HG02759 (cell line): ENCODE measurements at regions not wholly inside any gene's neighbourhood (a gene's known extent, or its start where the extent isn't known, plus 50 kb on each side); places are given as distances from the start of the nearest gene placed in this dataset.
"Not testable (repeated sequence)": the region's sequence is repeated elsewhere in the genome, so short reads cannot be mapped to it uniquely, and the experiment has no call there.

Source experiments
- ATAC-seq: cut with Tn5 transposase; IDR thresholded peaks from one replicate; pipeline ENCODE4 v1.9.1; 2021; ENCODE audit warnings: mild to moderate bottlenecking, moderate library complexity; ENCODE audit not compliant: unreplicated experiment

- no peak for ATAC-seq
These were observed 506.1 kb downstream of the RMST start for GRCh38 chr12:97968641-97969197.

DNA sequence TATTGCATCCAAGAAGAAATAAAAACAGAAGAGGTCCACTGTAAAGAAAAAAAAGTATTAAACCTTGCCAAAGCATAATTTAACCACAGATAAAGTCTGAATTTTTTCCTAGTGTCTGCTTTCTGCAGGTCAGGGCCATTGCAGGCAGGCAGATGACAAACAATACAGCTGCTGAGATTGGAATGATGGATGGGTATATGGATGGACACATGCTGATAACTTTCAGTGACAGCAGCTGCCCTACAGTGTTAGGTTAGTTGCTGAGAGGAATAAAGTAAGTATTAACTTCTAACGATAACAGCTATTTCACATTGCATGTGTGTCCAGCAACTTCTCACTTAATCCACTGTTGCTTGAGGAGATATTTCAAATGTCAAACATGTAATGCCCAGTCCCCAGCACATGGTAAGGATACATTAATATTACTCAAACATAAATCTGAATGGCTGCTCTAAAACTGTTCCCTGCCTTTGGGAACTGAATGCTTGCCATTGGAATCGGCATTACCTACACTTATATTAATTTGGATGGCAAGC is 515.3 kb downstream of the RMST start:
- no peak for ATAC-seq

GRCh38 chr12:97982684-97983083 is 520.1 kb downstream of the RMST start:
- ATAC-seq, result no peak

GRCh38 chr12:97983796-97984195 is 521.2 kb downstream of the RMST start:
- no peak for ATAC-seq

GRCh38 chr12:97984436-97984835 is 521.8 kb downstream of the RMST start:
- no peak for ATAC-seq

- ATAC-seq, result no peak
These were observed 522.5 kb downstream of the RMST start for GRCh38 chr12:97984974-97985580.

- no peak for ATAC-seq
These were observed 523.2 kb downstream of the RMST start for GRCh38 chr12:97985834-97986233.

- not testable (repeated sequence) for ATAC-seq
These were observed 526.0 kb downstream of the RMST start for GRCh38 chr12:97988588-97988987.

- no peak for ATAC-seq
These were observed 525.9 kb upstream of the TMPO start for GRCh38 chr12:97989366-97989940.

DNA sequence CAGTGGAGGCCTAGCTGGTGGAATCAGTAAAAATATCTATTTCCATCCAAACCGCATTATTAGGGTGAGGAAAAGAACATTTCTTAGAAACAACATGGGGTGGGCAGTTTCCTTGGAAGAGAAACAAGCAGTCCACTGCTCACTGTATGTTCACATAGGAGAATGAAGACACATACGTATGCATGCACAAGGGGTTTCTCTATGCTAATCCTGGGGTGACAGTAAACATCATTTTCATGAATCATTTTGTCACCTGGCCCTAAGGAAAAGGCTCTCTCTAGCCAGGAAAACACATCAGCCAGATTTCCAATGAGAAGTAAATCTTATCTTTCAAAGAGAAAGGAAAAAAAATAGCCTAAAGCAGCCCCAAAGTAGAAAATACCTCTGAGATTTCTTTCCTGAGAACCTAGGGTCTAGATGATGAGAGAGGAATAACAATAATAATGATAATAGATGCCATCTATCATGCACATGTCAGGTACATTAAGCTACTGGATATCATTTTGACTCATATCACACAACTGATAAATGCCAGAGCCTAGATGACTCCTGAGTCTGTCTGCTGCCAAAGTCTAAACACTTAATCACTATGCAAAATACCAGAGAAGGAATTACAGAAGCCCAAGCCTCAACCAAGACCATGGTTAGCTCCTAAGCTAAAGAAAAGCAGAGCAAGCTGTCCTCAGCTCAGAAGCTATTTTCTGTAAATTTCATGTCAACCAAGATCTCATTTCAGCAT is 520.5 kb upstream of the TMPO start:
- no peak for ATAC-seq

- ATAC-seq, result no peak
These were observed 519.8 kb upstream of the TMPO start for GRCh38 chr12:97995559-97995958.

GRCh38 chr12:98001430-98001829 is 514.0 kb upstream of the TMPO start:
- no peak for ATAC-seq

DNA sequence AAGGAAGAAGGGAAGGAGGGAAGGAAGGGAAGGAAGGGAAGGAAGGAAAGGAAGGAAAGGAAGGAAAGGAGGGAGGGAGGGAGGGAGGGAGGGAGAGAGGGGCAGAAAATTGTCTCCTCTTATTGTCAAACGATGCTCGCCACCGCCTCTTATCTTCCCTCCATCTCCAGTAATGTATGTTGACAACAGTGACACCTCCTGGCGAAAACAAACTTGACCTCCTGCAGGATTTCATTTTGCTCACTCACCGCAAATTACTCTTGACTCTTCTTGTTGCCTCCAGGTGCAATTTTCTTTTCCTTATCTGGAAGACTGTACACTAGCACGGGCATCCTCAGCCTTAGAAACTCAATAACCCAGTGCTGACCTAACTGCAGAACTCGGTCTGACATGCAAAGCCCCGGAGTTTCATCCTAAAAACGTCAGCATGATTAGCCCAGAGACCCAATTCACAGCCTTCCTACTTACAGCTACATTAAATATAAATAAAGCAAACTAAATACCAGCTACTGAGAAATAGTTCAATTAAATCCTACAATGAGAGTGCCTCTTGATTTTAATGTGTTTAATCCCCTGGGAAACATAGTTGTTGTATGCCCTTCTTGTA is 512.4 kb upstream of the TMPO start:
- peak; percentile 81 for ATAC-seq

DNA sequence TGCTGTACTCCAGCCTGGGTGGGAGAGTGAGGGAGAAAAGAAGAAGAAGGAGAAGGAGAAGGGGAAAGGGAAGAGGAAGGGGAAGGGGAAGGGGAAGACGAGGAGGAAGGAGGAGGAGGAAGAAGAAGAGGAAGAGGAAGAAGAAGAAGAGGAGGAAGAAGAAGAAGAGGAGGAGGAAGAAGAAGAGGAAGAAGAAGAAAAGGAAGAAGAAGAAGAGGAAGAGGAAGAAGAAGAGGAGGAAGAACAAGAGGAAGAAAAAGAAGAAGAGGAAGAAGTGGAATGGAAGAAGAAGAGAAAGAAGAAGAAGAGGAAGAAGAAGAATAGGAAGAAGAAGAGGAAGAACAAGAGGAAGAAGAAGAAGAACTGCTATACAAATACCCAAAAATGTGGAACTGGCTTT is 507.4 kb upstream of the TMPO start:
- no peak for ATAC-seq

DNA sequence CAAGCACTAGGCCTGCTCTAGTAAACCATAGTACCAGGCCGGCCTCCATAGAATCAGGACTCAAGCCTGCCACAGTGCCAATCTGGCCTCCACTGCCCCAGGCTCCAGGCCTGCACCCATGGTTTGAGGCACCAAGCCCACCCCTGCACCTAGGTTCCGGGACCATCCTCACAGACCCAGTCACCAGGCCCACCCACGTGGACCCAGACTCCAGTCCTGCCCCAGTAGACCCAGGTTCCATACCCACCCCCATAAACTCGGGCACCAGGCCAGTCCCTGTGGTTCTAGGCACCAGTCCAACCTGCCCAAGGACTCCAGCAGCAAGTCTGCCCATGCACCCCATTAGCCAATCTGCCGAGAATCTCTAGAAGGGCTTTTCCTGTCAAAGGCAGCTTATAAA is 501.8 kb upstream of the TMPO start:
- no peak for ATAC-seq

DNA sequence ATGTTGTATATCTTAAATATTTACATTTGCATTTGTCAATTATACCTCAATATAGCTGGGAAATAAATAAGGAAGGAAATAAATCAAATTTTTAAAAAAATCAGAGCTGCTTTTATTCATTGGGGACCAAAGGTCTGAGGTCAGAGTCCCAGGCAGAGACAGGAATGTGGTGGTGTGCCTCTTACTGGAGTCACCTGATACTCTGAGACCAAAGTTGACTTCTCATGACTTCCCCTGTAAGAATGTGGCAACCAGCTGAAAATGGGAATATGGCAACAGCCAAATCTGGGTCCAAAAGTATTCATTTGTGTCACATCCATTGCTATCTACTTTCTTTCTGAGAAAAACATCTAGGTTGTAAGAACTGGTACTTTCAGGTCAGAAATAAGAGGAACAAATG is 496.6 kb upstream of the TMPO start:
- ATAC-seq, result no peak

DNA sequence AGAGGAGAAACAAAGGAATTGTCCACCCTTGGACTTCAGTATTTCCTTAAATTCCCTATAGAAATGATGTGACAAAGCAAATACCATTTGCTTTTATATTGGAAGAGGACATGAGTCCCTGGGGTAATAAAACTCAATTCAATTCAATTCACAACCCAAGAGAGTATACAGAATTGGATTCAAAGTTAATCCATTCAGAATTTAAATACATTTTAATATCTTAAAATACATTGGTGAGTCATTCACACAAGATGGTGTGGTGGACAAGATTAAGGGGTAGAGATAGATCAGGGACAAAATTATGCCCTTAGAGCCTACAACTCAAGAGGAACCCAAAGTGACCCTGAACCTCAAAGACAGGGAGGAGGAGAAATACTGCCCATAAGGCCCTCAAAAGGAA is 495.0 kb upstream of the TMPO start:
- no peak for ATAC-seq

GRCh38 chr12:98022961-98023360 is 492.4 kb upstream of the TMPO start:
- no peak for ATAC-seq

- no peak for ATAC-seq
These were observed 477.8 kb upstream of the TMPO start for GRCh38 chr12:98037401-98038140.

DNA sequence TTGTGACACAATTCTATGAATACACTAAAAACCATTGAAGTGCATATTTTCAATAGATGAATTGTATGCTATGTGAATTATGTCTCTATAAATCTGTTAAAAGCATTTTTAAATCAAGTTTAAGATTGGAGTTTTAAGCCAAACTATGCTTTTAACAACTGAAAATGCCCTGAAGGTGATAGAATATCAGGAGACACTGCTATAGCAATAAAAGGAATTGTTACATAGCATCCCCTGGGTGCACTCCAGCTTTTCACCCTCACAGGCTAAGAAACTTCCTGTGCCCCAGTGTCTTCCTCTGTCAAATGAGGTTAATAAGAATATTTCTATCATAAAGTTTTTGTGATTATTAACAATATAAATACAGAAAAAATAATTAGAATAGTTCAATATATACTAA is 472.7 kb upstream of the TMPO start:
- no peak for ATAC-seq

DNA sequence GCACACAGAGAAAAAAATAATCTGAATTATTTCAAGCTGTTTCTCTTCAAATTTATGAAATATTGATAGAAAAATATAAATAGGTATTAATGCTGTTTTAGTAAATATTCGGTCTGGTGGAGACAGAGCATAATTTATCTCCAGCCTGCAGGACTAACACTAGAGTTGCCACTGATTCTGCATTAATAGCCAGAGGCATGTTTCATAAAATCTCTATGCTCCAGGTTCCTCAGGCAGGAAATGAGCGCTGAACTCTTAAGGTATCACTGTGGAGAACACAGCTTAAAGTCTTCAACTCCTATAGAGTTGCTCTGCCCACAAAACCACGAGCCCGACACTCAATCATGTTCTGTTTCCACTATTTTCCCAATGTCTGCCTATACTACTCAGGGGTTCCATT is 470.0 kb upstream of the TMPO start:
- ATAC-seq, result no peak
